ENCODE measurements at regions not wholly inside any gene's neighbourhood (a gene's known extent, or its start where the extent isn't known, plus 50 kb on each side); places are given as distances from the start of the nearest gene placed in this dataset.

- no peak for TF ChIP-seq CTCF (IDR thresholded peaks at IDR 0.05)
- no peak for TF ChIP-seq POLR2A (IDR thresholded peaks at IDR 0.05)
- no peak for TF ChIP-seq EP300 (IDR thresholded peaks at IDR 0.05)
Measured at GRCh38 chr18:25563346-25563745, 211.4 kb upstream of the ZNF521 start.
